GM12878 (cell line): ENCODE measurements at regions not wholly inside any gene's neighbourhood (a gene's known extent, or its start where the extent isn't known, plus 50 kb on each side); places are given as distances from the start of the nearest gene placed in this dataset.

Source experiments
- ATAC-seq: fragments of 200-7000 bp; cut with Tn5 transposase; 3 replicates; pipeline ENCODE4 v1.9.1; 2020; ENCODE audit warnings: mild to moderate bottlenecking, moderate library complexity
- BruUV-seq: library from RNA; stranded (reverse); fragments of 400-500 nt; replicated peaks from 2 replicates; lab custom pipeline; 2021; lab: Mats Ljungman, UMichigan
- CTCF ChIA-PET: fragments of 300-600 bp; sonication (Branson Sonifier 250); formaldehyde crosslinking; extraction: SDS; loops from one replicate; lab custom pipeline; 2021; ENCODE audit warnings: inconsistent platforms; lab: Yijun Ruan, JAX
- POLR2A ChIA-PET: fragments of 350-600 bp; formaldehyde crosslinking; extraction: SDS; loops from one replicate; lab custom pipeline; 2021; ENCODE audit warnings: inconsistent platforms; lab: Charles Lee
- RAD21 ChIA-PET: fragments of 300-600 bp; sonication (Branson Sonifier 250); formaldehyde crosslinking; loops from one replicate; lab custom pipeline; 2023; ENCODE audit warnings: antibody characterized with exemption; ENCODE audit not compliant: unreplicated experiment; lab: Charles Lee
- SMC1A ChIA-PET: fragments of 300-600 bp; sonication (Branson Sonifier 250); formaldehyde crosslinking; loops from one replicate; lab custom pipeline; 2023; ENCODE audit not compliant: unreplicated experiment, uncharacterized antibody; lab: Charles Lee
- DNase-seq: peaks from one replicate; pipeline ENCODE4 v3.0.0-alpha.2; 2011; ENCODE audit warnings: low read depth, low spot score
- FAIRE-seq: peaks from 3 replicates; lab custom pipeline; 2011; peaks lifted over from hg19 to GRCh38; lab: Jason Lieb, UNC
- H2AFZ ChIP-seq: 2 replicates; pipeline ENCODE4 v1.6.0; 2011; ENCODE audit warnings: low read depth, low read length, control low read depth; ENCODE audit not compliant: control insufficient read depth
- H3K27ac ChIP-seq: 2 replicates; pipeline ENCODE4 v1.5.1; 2011; ENCODE audit warnings: control low read depth; ENCODE audit not compliant: control insufficient read depth, insufficient read depth
- H3K27me3 ChIP-seq, 2 experiments: replicated peaks in 1 of 2; 2 replicates each; pipeline versions ENCODE4 v1.6.0 to v1.6.1; 2011; ENCODE audit warnings: low read length in 1 of 2; ENCODE audit not compliant: control insufficient read depth in 2 of 2, insufficient read depth in 2 of 2
- H3K36me3 ChIP-seq, 2 experiments: 2 replicates each; pipeline ENCODE4 v1.5.1; 2011; ENCODE audit warnings: low read length in 1 of 2; ENCODE audit not compliant: control insufficient read depth in 2 of 2, insufficient read depth in 2 of 2
- H3K4me1 ChIP-seq: 2 replicates; pipeline ENCODE4 v1.6.1; 2011; ENCODE audit warnings: mild to moderate bottlenecking, low read length, moderate library complexity, mixed read lengths; ENCODE audit not compliant: control insufficient read depth, insufficient read depth
- H3K4me2 ChIP-seq: 2 replicates; pipeline ENCODE4 v1.6.0; 2011; ENCODE audit warnings: control low read depth; ENCODE audit not compliant: control insufficient read depth, insufficient read depth
- H3K4me3 ChIP-seq: fragments of 200-600 bp; sonication (generic); 2 replicates; pipeline ENCODE4 v1.5.1; 2016
- H3K79me2 ChIP-seq: 2 replicates; pipeline ENCODE4 v1.6.0; 2011; ENCODE audit warnings: low read length; ENCODE audit not compliant: control insufficient read depth, insufficient read depth
- H3K9ac ChIP-seq: 2 replicates; pipeline ENCODE4 v1.8.0; 2011; ENCODE audit warnings: low read length, control low read depth, mixed read lengths; ENCODE audit not compliant: control insufficient read depth, insufficient read depth
- H3K9me3 ChIP-seq: replicated peaks from 3 replicates; pipeline ENCODE4 v1.5.1; 2011; ENCODE audit warnings: mild to moderate bottlenecking, low read length; ENCODE audit not compliant: control insufficient read depth, insufficient read depth
- H4K20me1 ChIP-seq: 2 replicates; pipeline ENCODE4 v1.6.0; 2011; ENCODE audit not compliant: control insufficient read depth, insufficient read depth
- ASH2L ChIP-seq: fragments of 300-600, 200-600 bp; sonication (generic); IDR thresholded peaks from 2 replicates; pipeline ENCODE4 v1.6.1; 2017; ENCODE audit warnings: low read depth, mild to moderate bottlenecking, borderline replicate concordance
- ATF3 ChIP-seq: IDR thresholded peaks from 2 replicates; pipeline ENCODE4 v1.6.1; 2011; ENCODE audit warnings: low read depth, mild to moderate bottlenecking, low read length, moderate library complexity, borderline replicate concordance; ENCODE audit errors: extremely low read depth
- HDGF ChIP-seq: fragments of 450-650 bp; IDR thresholded peaks from 2 replicates; pipeline ENCODE4 v1.6.1; 2016; ENCODE audit warnings: antibody characterized with exemption
- MYB ChIP-seq: fragments of 150-350 bp; IDR thresholded peaks from 2 replicates; pipeline ENCODE4 v1.6.1; 2014; ENCODE audit warnings: mild to moderate bottlenecking, low read depth, low read length, borderline replicate concordance
- TBL1XR1 ChIP-seq: IDR thresholded peaks from 2 replicates; pipeline ENCODE4 v1.6.1; 2012; ENCODE audit warnings: low read depth, low read length, improper control_type of control experiment
- TCF7 ChIP-seq: IDR thresholded peaks from 2 replicates; pipeline ENCODE4 v1.6.1; 2014; ENCODE audit warnings: antibody characterized with exemption, borderline replicate concordance
- ZBTB33 ChIP-seq: fragments of 450-650 bp; IDR thresholded peaks from 2 replicates; pipeline ENCODE4 v1.6.1; 2017; ENCODE audit warnings: mild to moderate bottlenecking
- ZBTB40 ChIP-seq: fragments of 450-650 bp; IDR thresholded peaks from 2 replicates; pipeline ENCODE4 v1.6.1; 2016; ENCODE audit warnings: mild to moderate bottlenecking, moderate library complexity, borderline replicate concordance
- WGBS: methylation state at CpG from one replicate; pipeline ENCODE4 v1.1.6; 2016; ENCODE audit warnings: low lambda C conversion rate; ENCODE audit not compliant: insufficient replicate concordance, insufficient coverage; ENCODE audit errors: missing lambda C conversion rate; 5-methylcytosine and 5-hydroxymethylcytosine counted together
- in situ Hi-C: fragments of 300-500 bp; cut with MboI; formaldehyde crosslinking; loops from 9 replicates; pipeline ENCODE4 v1.14.3; 2018; ENCODE audit warnings: mixed read lengths
- intact Hi-C: fragments of 100-400 bp; cut with micrococcal nuclease; formaldehyde crosslinking; loops from one replicate; pipeline ENCODE4 v1.14.2; 2022; ENCODE audit not compliant: unreplicated experiment

- TF ChIP-seq ZBTB40 (no peak), TCF7 (no peak), ATF3 (no peak), TBL1XR1 (no peak)
These were observed 352.9 kb downstream of the TMEM114 start (continued) for GRCh38 chr16:8237452-8237851.

- DNase-seq (no peak), FAIRE-seq (no peak), ATAC-seq (no peak)
- intact Hi-C loops = no loop called here
- no peak overlapping the region for H3K9ac ChIP-seq
- ChIA-PET RAD21 (no interaction called here), SMC1A (interaction anchor here (1.4 kb wide), 1 partner anchor 9 kb away, joined by 3 read pairs; no protein-coding TSS in a partner anchor), CTCF (no interaction called here), POLR2A (no interaction called here)
- H2AFZ ChIP-seq = no peak overlapping the region
- no peaks in the 10 kb centered on the region for H3K79me2 ChIP-seq
- 21% methylated on average over 4 of the region's 4 CpGs for WGBS
- BruUV-seq = no TSS peak
- H4K20me1 ChIP-seq = no peaks in the 10 kb centered on the region
- in situ Hi-C loops = no loop called here
- no peaks in the 10 kb centered on the region for H3K9me3 ChIP-seq
- no peak overlapping the region for H3K4me2 ChIP-seq
- H3K27ac ChIP-seq = no peak overlapping the region
- H3K4me1 ChIP-seq = no peaks in the 10 kb centered on the region
- TF ChIP-seq MYB (no peak), ZBTB33 (no peak), ASH2L (no peak), HDGF (no peak)
- no peaks in the 10 kb centered on the region for H3K36me3 ChIP-seq
- H3K27me3 ChIP-seq = no peaks in the 10 kb centered on the region
- H3K4me3 ChIP-seq = no peak overlapping the region
These were observed 353.5 kb downstream of the TMEM114 start for GRCh38 chr16:8236816-8237215.
